Left colon (tissue), 2 donors: ENCODE measurements at regions not wholly inside any gene's neighbourhood (a gene's known extent, or its start where the extent isn't known, plus 50 kb on each side); places are given as distances from the start of the nearest gene placed in this dataset.
"Not testable (repeated sequence)": the region's sequence is repeated elsewhere in the genome, so short reads cannot be mapped to it uniquely, and the experiment has no call there.

Experiments
- ATAC-seq: fragments of 200-7000 bp; cut with Tn5 transposase; one replicate; pipeline ENCODE4 v1.9.1; 2020; ENCODE audit warnings: mild to moderate bottlenecking, moderate library complexity
- DNase-seq, 2 donors: peaks; one replicate each; pipeline ENCODE4 v3.0.0-alpha.2; 2020
- intact Hi-C, 2 donors: fragments of 100-400 bp; cut with DNase I in 1 of 2; cut with micrococcal nuclease in 1 of 2; formaldehyde crosslinking; loops; one replicate each; pipeline versions ENCODE4 v1.11.2 to v1.14.0; 2022; cut with DNase I, micrococcal nuclease
- donor health status: DM: no; HTN: no; CAD: no.
- donor health status: DM: yes; HTN: yes; CAD: no.

GRCh38 chr1:60847391-60847790, 235.0 kb upstream of the NFIA start:
- intact Hi-C loops: no loop called here
- ATAC-seq (no peak), DNase-seq (no peak)

DNA sequence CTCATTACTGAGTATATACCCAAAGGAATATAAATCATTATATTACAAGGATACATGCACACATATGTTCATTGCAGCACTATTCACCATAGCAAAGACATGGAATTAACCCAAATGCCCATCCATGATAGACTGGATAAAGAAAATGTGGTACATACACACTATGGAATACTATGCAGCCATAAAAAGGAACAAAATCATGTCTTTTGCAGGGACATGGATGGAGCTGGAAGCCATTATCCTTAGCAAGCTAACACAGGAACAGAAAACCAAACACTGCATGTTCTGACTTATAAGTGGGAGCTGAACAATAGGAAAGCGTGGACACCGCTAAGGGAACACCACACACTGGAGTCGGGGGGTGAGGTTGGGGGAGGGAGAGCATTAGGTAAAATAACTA, 236.7 kb upstream of the NFIA start:
- intact Hi-C loops, DNase-seq, ATAC-seq: not testable (repeated sequence)

DNA sequence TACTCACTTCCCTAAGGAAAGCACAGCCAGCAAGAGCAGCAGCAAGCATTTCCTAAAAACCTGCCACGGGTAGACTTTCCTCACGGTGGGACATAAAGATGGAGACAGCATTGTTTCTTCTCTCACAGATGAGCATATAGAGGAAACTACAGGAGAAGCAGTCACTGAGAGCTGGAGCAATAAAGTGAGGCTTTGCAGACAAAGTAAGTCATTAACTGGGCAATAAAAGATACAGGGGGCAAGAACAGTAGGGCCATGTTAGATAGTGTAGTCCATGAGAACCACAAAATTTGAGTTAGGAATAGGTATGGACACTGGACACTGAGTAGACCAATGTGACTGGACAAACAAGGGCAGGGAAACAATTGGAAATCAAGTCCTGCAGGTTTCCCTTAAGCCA, 240.1 kb upstream of the NFIA start:
- intact Hi-C loops: no loop called here
- no peak for DNase-seq
- ATAC-seq: peak; percentile 92

GRCh38 chr1:60841116-60842046, 241.0 kb upstream of the NFIA start:
- no peak for ATAC-seq
- intact Hi-C loops: no loop called here
- DNase-seq: no peak

DNA sequence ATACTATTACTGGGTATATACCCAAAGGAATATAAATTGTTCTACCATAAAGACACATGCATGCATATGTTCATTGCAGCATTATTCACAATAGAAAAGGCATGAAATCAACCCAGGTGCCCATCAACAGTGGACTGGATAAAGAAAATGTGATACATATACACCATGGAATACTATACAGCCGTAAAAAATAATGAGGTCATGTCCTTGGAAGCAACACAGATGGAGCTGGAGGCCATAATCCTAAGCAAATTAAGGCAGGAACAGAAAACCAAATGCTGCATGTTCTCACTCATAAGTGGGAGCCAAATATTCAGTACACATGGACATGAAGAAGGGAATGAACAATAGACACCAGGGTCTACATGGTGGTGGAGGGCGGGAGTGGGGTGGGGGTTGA, 241.9 kb upstream of the NFIA start:
- ATAC-seq, DNase-seq, intact Hi-C loops: not testable (repeated sequence)

DNA sequence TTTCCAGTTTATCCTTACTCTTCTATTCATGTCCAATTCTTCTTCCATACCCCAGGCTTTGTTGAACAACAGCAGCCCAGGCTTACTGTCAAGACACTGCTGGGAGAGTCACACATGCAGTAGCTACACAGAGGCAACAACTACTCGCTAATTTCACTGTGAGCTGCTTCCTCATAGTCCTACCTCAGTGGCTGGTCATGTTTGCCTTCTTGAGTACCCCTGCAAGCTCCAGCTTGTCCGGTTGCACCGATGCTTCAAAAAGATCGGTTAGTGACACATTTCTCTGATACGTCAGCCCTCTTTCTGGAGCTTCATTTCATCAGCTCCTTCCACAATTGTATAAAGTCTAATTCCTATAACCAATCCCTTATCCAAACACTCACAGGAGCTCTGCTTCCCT, 246.7 kb upstream of the NFIA start:
- intact Hi-C loops: no loop called here
- no peak for DNase-seq
- ATAC-seq: peak; percentile 29

GRCh38 chr1:60833173-60833572, 249.2 kb upstream of the NFIA start:
- peak; percentile 68 to 69 for DNase-seq
- intact Hi-C loops: no loop called here
- ATAC-seq: peak; percentile 87

DNA sequence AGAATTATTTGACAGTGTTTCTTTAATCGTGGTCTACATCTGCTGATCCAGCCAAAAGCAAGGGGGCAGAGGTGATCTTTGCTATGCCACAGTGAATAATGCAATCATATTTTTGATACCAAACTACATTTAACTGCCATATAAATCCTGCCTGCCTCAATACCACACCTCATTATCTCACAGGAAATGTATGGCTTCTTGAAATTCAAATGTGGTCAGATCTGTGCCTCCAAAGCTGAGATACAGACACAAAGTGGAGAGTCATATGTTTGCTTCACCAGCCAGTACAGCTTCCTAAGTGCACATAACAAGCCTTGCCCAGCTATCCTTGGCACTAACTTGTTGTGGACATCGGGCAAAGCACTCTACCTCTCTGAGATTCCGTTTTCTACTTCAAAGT, 250.0 kb upstream of the NFIA start:
- intact Hi-C loops: no loop called here
- DNase-seq (no peak), ATAC-seq (peak; percentile 9)

GRCh38 chr1:60831780-60832179, 250.6 kb upstream of the NFIA start:
- DNase-seq (no peak), ATAC-seq (peak; percentile 71)
- intact Hi-C loops: no loop called here

GRCh38 chr1:60828944-60829343, 253.4 kb upstream of the NFIA start:
- ATAC-seq: no peak
- no peak for DNase-seq
- intact Hi-C loops: no loop called here

- ATAC-seq (peak; percentile 78), DNase-seq (no peak)
- intact Hi-C loops: no loop called here
These were observed 255.9 kb upstream of the NFIA start for GRCh38 chr1:60826320-60827094.

GRCh38 chr1:60825593-60825992, 256.8 kb upstream of the NFIA start:
- ATAC-seq (peak; percentile 60), DNase-seq (peak; percentile 37)
- intact Hi-C loops: no loop called here

GRCh38 chr1:60823151-60823550, 259.2 kb upstream of the NFIA start:
- DNase-seq: no peak
- intact Hi-C loops: no loop called here
- ATAC-seq: peak; percentile 43

DNA sequence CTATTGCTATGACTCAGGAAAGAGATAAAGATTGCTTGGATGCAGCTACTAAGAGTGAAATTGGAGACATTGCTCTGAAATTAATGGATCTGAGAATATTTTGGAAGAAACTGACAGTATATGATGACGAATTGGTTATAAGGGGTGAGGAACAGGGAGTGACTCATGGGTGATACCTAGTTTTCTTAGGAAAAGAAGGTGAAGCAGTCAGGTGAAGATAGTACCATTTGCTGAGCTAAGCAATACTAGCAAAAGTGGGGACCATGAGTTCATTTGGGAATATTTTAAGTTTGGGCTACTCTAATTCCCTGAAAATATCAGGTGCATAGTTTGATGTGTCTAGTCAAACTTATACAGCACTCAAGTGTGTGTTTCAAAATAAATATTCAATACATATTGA, 260.1 kb upstream of the NFIA start:
- no peak for DNase-seq
- ATAC-seq: no peak
- intact Hi-C loops: no loop called here

GRCh38 chr1:60821156-60821555, 261.2 kb upstream of the NFIA start:
- intact Hi-C loops: no loop called here
- no peak for DNase-seq
- no peak for ATAC-seq

GRCh38 chr1:60818969-60819701, 263.2 kb upstream of the NFIA start:
- DNase-seq: no peak
- no peak for ATAC-seq
- intact Hi-C loops: no loop called here

DNA sequence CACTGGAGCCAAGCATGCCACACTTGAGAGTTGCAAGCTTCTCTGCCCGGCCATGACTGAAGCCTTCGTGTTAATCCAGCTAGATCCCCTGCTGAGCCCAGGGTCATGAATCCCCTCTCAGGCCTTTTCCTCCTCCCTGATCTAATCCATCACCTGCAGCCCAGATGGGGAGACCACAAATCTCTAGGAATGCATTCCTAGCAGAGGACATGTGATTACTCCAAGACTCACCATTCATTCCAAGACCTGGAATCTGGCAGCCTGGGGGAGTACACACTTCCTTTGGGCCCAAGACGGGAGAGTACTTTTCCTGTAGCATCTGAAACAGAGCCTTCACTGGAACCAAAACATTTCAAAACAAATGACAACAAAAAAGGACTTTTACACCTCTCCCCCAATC, 269.3 kb upstream of the NFIA start:
- ATAC-seq (no peak), DNase-seq (no peak)
- intact Hi-C loops: no loop called here

GRCh38 chr1:60809204-60809980, 273.0 kb upstream of the NFIA start:
- no peak for ATAC-seq
- intact Hi-C loops: no loop called here
- no peak for DNase-seq

GRCh38 chr1:60808676-60809075, 273.7 kb upstream of the NFIA start:
- no peak for ATAC-seq
- intact Hi-C loops: no loop called here

More at GRCh38 chr1:60808676-60809075, 273.7 kb upstream of the NFIA start:
- DNase-seq: no peak
